AML-193 (cell line): ENCODE measurements at regions not wholly inside any gene's neighbourhood (a gene's known extent, or its start where the extent isn't known, plus 50 kb on each side); places are given as distances from the start of the nearest gene placed in this dataset.

Source experiments
- DNase-seq, 2 experiments: peaks; one replicate each; lab custom pipeline; 2025; lab: John Stamatoyannopoulos, UW

DNA sequence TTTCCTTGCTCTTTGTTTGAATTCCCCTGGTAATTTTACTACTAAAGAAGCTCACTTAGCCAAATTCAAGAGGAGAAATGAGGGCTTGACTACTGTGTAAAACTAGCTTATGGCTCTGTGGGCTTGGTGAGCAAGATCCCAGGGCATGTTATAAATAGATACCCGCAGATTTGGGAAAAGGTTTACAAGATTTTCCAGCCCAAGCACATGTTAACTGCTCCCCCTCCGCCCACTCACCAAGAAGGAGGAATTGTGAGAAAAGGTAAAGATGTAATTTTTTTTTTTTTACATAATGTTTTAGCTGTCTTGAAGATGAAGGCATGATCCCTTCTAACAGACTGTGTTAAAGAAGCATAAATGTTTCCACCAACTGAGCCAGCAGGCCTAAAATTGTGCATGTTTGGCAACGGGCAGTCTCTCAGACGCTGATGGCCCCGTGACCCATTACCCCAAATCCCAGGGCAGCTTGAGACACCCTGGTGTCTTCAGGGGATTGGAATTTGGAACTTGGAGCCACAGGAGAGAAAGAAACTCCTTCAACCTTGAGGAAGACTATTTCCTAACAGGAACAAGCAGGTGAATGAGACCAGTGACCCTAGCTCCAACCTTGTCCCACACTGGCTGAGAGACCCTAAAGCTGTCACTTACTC is 429.8 kb upstream of the CELF2 start:
- no peak for DNase-seq

DNA sequence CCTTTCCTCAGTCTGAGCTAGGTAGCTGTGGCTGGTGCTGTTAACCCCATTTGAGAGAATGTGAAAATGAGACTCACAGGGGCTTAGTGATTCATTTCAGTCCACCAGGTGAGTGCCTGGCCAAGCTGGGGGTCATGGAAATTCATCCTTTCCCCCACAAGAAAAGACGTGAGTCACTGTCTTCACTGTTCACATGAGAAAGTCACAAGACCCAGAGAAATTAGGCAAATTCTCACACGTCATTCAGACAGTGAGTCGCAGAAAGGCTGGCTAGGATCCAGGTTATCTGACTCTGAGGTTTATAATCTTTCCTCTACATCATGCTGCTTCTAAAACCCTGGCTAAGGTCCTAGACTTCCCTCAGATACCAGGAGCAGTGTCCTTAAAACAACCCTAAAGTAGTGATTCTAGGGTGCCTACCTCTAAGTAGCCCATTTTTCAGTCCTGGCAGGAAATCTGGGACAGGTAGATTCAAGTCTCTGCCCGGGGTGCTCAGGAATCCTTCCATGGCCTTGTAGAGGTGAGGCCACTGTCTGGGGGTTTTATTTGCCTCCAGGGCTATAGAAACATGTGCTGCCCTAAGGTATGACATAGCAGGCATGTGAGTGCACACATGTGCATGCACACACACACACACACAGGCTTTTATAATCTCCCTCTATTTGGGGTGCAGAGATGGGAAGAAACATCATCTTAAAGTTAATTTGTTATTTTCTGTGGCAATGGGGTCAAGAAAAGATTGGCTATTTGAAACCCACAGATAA is 427.9 kb upstream of the CELF2 start:
- DNase-seq, result no peak

- no peak for DNase-seq
These were observed 425.8 kb upstream of the CELF2 start for GRCh38 chr10:10591715-10592341.

- DNase-seq, result no peak
These were observed 421.4 kb upstream of the CELF2 start for GRCh38 chr10:10596256-10596655.

- no peak for DNase-seq
These were observed 419.4 kb upstream of the CELF2 start for GRCh38 chr10:10598297-10598696.

DNA sequence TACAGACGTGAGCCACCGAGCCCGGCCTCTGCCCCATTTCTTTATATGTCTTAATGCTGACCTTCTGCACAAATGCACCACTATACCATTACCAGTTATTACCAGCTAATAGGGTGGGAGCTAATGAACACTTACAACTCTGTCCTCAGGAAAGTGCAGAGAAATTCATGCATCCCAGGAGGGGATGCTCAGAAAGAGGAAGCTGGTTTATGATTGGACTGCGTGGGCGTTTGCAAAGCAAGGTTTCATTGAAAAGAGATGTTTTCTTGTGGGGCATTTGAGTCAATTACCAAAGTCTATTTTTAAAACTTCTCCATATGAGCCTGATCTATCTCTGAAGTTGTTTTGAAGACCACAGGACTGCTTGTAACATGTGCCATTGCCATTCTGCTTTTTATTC is 417.7 kb upstream of the CELF2 start:
- no peak for DNase-seq

DNA sequence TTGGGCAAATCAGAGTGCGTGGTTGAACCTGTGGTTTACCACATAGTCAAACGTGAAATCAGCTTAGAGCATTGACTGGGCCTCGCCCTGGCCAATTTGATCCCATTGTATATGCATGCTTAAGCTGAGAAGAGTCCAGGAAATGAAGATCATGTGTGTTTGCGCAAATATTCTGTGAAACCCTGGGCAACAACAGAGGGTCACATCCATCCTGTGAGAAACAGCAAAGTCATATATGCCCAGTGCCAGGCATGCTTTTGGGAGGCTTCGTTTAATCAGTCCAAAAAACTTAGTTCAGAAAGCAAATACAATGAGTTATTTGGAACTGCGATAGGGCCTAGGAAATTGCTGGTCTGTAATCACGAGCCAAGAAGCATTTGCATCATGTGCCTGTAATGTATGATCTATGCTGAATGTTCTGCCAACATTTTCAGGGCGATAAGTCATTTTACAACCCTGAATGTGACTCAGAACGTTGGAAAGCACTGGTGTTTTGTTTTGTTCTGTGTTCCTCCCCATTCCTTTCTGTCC is 412.1 kb upstream of the CELF2 start:
- DNase-seq, result no peak

- DNase-seq, result no peak
These were observed 408.2 kb upstream of the CELF2 start for GRCh38 chr10:10609379-10609955.

GRCh38 chr10:10610171-10610570 is 407.5 kb upstream of the CELF2 start:
- no peak for DNase-seq

- no peak for DNase-seq
These were observed 405.5 kb upstream of the CELF2 start for GRCh38 chr10:10612151-10612550.

GRCh38 chr10:10613656-10614244 is 403.9 kb upstream of the CELF2 start:
- no peak for DNase-seq

- DNase-seq, result no peak
These were observed 400.0 kb upstream of the CELF2 start for GRCh38 chr10:10617686-10618085.

- no peak for DNase-seq
These were observed 399.5 kb upstream of the CELF2 start for GRCh38 chr10:10618139-10618538.

GRCh38 chr10:10623958-10624566 is 393.6 kb upstream of the CELF2 start:
- DNase-seq, result no peak

DNA sequence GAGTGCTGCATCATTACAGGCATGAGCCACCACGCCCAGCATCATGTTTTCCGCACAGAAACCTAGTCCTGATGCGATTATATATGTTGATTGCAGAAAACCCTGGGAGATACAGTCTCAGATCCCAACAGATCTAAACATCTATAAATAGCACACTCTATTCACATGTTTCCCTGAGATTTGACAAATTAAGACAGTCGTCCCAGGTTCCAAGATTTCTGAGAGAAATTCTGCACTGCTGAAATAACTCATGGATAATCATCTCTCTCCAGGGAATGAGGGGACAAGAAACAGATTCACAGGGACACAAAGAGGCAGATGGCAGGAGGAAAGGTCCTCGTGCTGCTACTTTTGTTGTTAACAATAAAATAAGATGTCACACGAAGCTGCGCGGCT is 393.1 kb upstream of the CELF2 start:
- no peak for DNase-seq

- DNase-seq, result no peak
These were observed 392.2 kb upstream of the CELF2 start for GRCh38 chr10:10625491-10625890.

DNA sequence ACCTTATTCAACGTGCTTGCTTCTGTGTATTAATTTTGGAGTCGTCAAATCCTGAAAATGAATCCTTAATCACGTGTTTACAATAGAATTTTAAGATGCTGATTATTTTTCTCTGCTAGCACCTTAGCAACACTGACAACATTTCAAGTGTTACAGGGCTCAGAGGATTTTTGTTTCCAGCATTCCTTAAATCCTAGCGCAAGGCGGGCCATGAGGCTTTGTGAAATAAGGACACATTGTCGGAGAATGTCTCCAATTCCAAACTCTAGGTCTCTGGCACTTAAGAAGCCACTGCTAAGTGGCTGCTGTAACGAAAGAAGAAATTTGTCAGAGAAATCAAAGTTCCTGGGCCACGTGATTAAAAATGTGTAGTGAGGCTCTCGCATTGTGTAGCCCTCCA is 390.9 kb upstream of the CELF2 start:
- no peak for DNase-seq

DNA sequence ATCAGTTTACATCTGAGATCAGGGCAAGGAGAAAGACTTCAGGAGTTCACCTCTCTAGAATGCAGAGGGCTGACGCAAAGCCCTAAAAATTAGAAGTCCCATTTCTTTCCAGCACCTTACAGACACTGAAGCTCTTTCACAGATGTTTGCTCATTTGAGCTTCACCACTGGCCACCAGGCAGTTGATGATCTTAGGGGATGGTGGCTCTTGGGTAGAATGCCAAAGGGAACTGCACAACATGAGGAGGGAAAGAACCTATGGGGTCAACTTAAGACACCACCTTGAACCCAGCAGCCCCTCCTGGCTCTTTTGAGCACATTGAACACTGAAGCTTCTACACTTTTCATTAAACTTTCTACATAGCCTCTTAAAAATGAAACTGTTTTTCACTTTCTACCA is 390.3 kb upstream of the CELF2 start:
- DNase-seq, result no peak

- no peak for DNase-seq
These were observed 388.2 kb upstream of the CELF2 start for GRCh38 chr10:10629512-10629911.

DNA sequence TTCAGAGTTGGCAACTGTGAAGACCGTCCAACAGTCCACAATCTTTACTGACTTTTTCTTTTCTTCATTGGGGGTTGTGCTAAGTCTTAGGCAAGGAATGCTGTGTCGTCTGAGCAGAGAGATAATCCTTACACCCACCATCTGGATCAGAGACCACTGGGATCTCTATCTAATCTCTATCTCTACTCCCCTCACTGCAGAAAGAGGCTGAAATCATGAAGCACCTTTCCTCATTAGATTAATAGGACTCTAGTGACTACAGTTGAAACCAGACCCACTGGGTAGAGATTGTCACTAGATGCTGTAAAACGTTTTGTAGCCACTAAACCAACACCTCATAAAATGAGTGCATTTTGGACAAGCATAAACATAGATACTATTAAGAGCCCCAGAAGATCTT is 387.4 kb upstream of the CELF2 start:
- no peak for DNase-seq

DNA sequence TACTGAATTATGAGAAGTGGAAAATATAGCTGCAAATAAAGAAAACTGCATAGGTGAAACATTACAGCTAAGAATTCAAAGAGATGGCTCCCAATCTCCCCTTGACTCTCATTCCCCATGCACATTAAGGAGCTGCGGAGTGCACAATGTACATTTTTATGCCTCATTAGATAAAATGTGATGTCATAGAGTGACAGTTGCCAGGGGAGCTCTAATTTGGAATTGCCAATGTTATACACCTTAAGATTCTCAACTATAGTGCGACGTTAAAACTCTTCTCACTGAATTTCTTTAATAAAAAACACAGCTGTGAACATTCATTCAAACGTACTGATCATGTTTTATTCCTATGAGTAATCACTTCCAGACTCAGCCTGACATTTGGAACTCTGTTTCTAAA is 386.9 kb upstream of the CELF2 start:
- DNase-seq, result no peak

- no peak for DNase-seq
These were observed 375.5 kb upstream of the CELF2 start for GRCh38 chr10:10642189-10642588.
